Endothelial cell (in vitro differentiated cells): ENCODE measurements at regions not wholly inside any gene's neighbourhood (a gene's known extent, or its start where the extent isn't known, plus 50 kb on each side); places are given as distances from the start of the nearest gene placed in this dataset.

Source experiments
- DNase-seq: peaks from one replicate; pipeline ENCODE4 v3.0.0; 2021; ENCODE audit warnings: low spot score
- H3K27ac Mint-ChIP-seq: one replicate; pipeline ENCODE4 v1.8.0; 2021; ENCODE audit warnings: mixed read lengths, inconsistent platforms; ENCODE audit not compliant: unreplicated experiment
- H3K27me3 Mint-ChIP-seq: one replicate; pipeline ENCODE4 v1.8.0; 2021; ENCODE audit warnings: mild to moderate bottlenecking, moderate library complexity, mixed read lengths, inconsistent platforms; ENCODE audit not compliant: unreplicated experiment
- H3K36me3 Mint-ChIP-seq: one replicate; pipeline ENCODE4 v1.8.0; 2021; ENCODE audit warnings: mild to moderate bottlenecking, low read depth, mixed read lengths, inconsistent platforms; ENCODE audit not compliant: unreplicated experiment
- H3K4me1 Mint-ChIP-seq: one replicate; pipeline ENCODE4 v1.8.0; 2021; ENCODE audit warnings: mild to moderate bottlenecking, mixed read lengths, inconsistent platforms; ENCODE audit not compliant: unreplicated experiment
- H3K4me3 Mint-ChIP-seq: one replicate; pipeline ENCODE4 v1.8.0; 2021; ENCODE audit warnings: mild to moderate bottlenecking, mixed read lengths, inconsistent platforms; ENCODE audit not compliant: unreplicated experiment
- H3K9me3 Mint-ChIP-seq: one replicate; pipeline ENCODE4 v1.8.0; 2021; ENCODE audit warnings: mixed read lengths, inconsistent platforms; ENCODE audit not compliant: unreplicated experiment
- CTCF ChIP-seq: fragments of 200-600 bp; sonication (generic); IDR thresholded peaks from one replicate; pipeline ENCODE4 v1.5.0; 2021; ENCODE audit warnings: antibody characterized with exemption; ENCODE audit not compliant: unreplicated experiment

- DNase-seq: no peak
- Mint-ChIP-seq H3K36me3 (no peaks in the 10 kb centered on the region), H3K4me1 (no peaks in the 10 kb centered on the region), H3K27ac (no peak overlapping the region), H3K4me3 (no peak overlapping the region), H3K27me3 (peaks cover 2% of the 10 kb centered on the region), H3K9me3 (no peaks in the 10 kb centered on the region)
- TF ChIP-seq CTCF: no peak
Observed at GRCh38 chr3:34005886-34006285, 207.5 kb downstream of the PDCD6IP start.

GRCh38 chr3:34008191-34008590 is 209.8 kb downstream of the PDCD6IP start:
- no peak for TF ChIP-seq CTCF
- H3K36me3 Mint-ChIP-seq: no peaks in the 10 kb centered on the region
- no peaks in the 10 kb centered on the region for H3K27me3 Mint-ChIP-seq

GRCh38 chr3:34008836-34009809 is 210.7 kb downstream of the PDCD6IP start:
- Mint-ChIP-seq H3K27ac (no peak overlapping the region), H3K27me3 (no peaks in the 10 kb centered on the region), H3K36me3 (no peaks in the 10 kb centered on the region), H3K9me3 (no peaks in the 10 kb centered on the region), H3K4me1 (no peaks in the 10 kb centered on the region), H3K4me3 (no peak overlapping the region)
- no peak for DNase-seq
- no peak for TF ChIP-seq CTCF

More at GRCh38 chr3:34008191-34008590, 209.8 kb downstream of the PDCD6IP start:
- H3K27ac Mint-ChIP-seq: no peak overlapping the region
- no peaks in the 10 kb centered on the region for H3K4me1 Mint-ChIP-seq
- no peaks in the 10 kb centered on the region for H3K9me3 Mint-ChIP-seq
- H3K4me3 Mint-ChIP-seq: no peak overlapping the region
- DNase-seq: no peak

- Mint-ChIP-seq H3K36me3 (no peaks in the 10 kb centered on the region), H3K27me3 (no peaks in the 10 kb centered on the region), H3K4me1 (no peaks in the 10 kb centered on the region), H3K27ac (no peak overlapping the region), H3K9me3 (no peaks in the 10 kb centered on the region), H3K4me3 (no peak overlapping the region)
- TF ChIP-seq CTCF: no peak
- peak; percentile 5 for DNase-seq
Observed at GRCh38 chr3:34011171-34012101, 213.0 kb downstream of the PDCD6IP start.
